WTC11 (cell line): ENCODE measurements at regions not wholly inside any gene's neighbourhood (a gene's known extent, or its start where the extent isn't known, plus 50 kb on each side); places are given as distances from the start of the nearest gene placed in this dataset.

ENCODE experiments used
- ATAC-seq: fragments of 200-7000 bp; cut with Tn5 transposase; 2 replicates; pipeline ENCODE4 v1.10.0; 2021; ENCODE audit warnings: mild to moderate bottlenecking, moderate library complexity
- CTCF ChIA-PET: fragments of 300-600 bp; sonication (Branson Sonifier 250); formaldehyde crosslinking; loops from one replicate; lab custom pipeline; 2021; ENCODE audit warnings: antibody characterized with exemption; lab: Charles Lee
- POLR2A ChIA-PET: fragments of 350-600 bp; sonication (Branson Sonifier 250); formaldehyde crosslinking; loops from one replicate; lab custom pipeline; 2021; ENCODE audit warnings: antibody characterized with exemption; lab: Charles Lee
- DNase-seq: peaks from one replicate; pipeline ENCODE4 v3.0.0; 2021; ENCODE audit warnings: low spot score
- H3K27ac Mint-ChIP-seq: 2 replicates; pipeline ENCODE4 v1.8.0; 2021; ENCODE audit warnings: mixed read lengths
- H3K27me3 Mint-ChIP-seq: 2 replicates; pipeline ENCODE4 v1.8.0; 2021; ENCODE audit warnings: low read depth, mild to moderate bottlenecking, moderate library complexity, mixed read lengths
- H3K36me3 Mint-ChIP-seq: 2 replicates; pipeline ENCODE4 v1.8.0; 2021; ENCODE audit warnings: mixed read lengths
- H3K4me1 Mint-ChIP-seq: 2 replicates; pipeline ENCODE4 v1.8.0; 2022; ENCODE audit warnings: mixed read lengths
- H3K4me3 Mint-ChIP-seq: 2 replicates; pipeline ENCODE4 v1.8.0; 2021; ENCODE audit warnings: mild to moderate bottlenecking, moderate library complexity, mixed read lengths
- H3K9me3 Mint-ChIP-seq: 2 replicates; pipeline ENCODE4 v1.8.0; 2021; ENCODE audit warnings: mixed read lengths
- ARID4B ChIP-seq: sonication (generic); formaldehyde crosslinking; IDR thresholded peaks from 2 replicates; pipeline ENCODE4 v1.8.0; 2023; ENCODE audit warnings: missing genetic modification reagents, mild to moderate bottlenecking, borderline replicate concordance
- ELF4 ChIP-seq: sonication (generic); formaldehyde crosslinking; IDR thresholded peaks from 2 replicates; pipeline ENCODE4 v1.8.1; 2022; ENCODE audit warnings: low read depth, mild to moderate bottlenecking, moderate library complexity, missing genetic modification reagents
- EMX1 ChIP-seq: fragments of 250-450 bp; sonication (Bioruptor Pico); IDR thresholded peaks from 2 replicates; pipeline ENCODE4 v1.8.0; 2021; ENCODE audit warnings: mild to moderate bottlenecking
- ERG ChIP-seq: fragments of 250-450 bp; sonication (Bioruptor Pico); IDR thresholded peaks from 2 replicates; pipeline ENCODE4 v1.8.0; 2021; ENCODE audit warnings: mild to moderate bottlenecking
- FOXJ3 ChIP-seq: sonication (generic); formaldehyde crosslinking; IDR thresholded peaks from 2 replicates; pipeline ENCODE4 v1.9.0; 2021; ENCODE audit warnings: missing genetic modification reagents, mild to moderate bottlenecking, borderline replicate concordance
- GTF2I ChIP-seq: fragments of 250-450 bp; sonication (Bioruptor Pico); conservative IDR thresholded peaks from 2 replicates; pipeline ENCODE4 v1.4.0; 2021; ENCODE audit warnings: mild to moderate bottlenecking
- HMGXB4 ChIP-seq: sonication (generic); formaldehyde crosslinking; IDR thresholded peaks from 2 replicates; pipeline ENCODE4 v1.8.1; 2023; ENCODE audit warnings: mild to moderate bottlenecking, moderate library complexity, missing genetic modification reagents
- NR2C2 ChIP-seq: sonication (generic); formaldehyde crosslinking; IDR thresholded peaks from 2 replicates; pipeline ENCODE4 v1.8.0; 2022; ENCODE audit warnings: mild to moderate bottlenecking, missing genetic modification reagents
- PREB ChIP-seq: sonication (generic); formaldehyde crosslinking; IDR thresholded peaks from 2 replicates; pipeline ENCODE4 v1.8.1; 2022; ENCODE audit warnings: mild to moderate bottlenecking, missing genetic modification reagents, moderate library complexity, borderline replicate concordance
- SOX15 ChIP-seq: fragments of 250-450 bp; sonication (Bioruptor Pico); IDR thresholded peaks from 2 replicates; pipeline ENCODE4 v1.9.0; 2021; ENCODE audit warnings: mild to moderate bottlenecking
- ZNF219 ChIP-seq: sonication (generic); formaldehyde crosslinking; IDR thresholded peaks from 2 replicates; pipeline ENCODE4 v1.8.0; 2023; ENCODE audit warnings: missing genetic modification reagents, mild to moderate bottlenecking, borderline replicate concordance
- ZNF281 ChIP-seq: sonication (generic); formaldehyde crosslinking; IDR thresholded peaks from 2 replicates; pipeline ENCODE4 v1.8.0; 2023; ENCODE audit warnings: mild to moderate bottlenecking, missing genetic modification reagents
- ZNF317 ChIP-seq: sonication (generic); formaldehyde crosslinking; IDR thresholded peaks from 2 replicates; pipeline ENCODE4 v1.8.1; 2023; ENCODE audit warnings: low read depth, mild to moderate bottlenecking, moderate library complexity, missing genetic modification reagents, borderline replicate concordance
- TF ChIP-seq, protein P1 (sequence below): fragments of 250-450 bp; sonication (Bioruptor Pico); IDR thresholded peaks from 2 replicates; pipeline ENCODE4 v1.9.0; 2021; ENCODE audit warnings: mild to moderate bottlenecking
- TF ChIP-seq, protein P2 (sequence below): fragments of 250-450 bp; sonication (Bioruptor Pico); IDR thresholded peaks from 2 replicates; pipeline ENCODE4 v2.1.2; 2022; ENCODE audit warnings: mild to moderate bottlenecking, moderate library complexity

DNA sequence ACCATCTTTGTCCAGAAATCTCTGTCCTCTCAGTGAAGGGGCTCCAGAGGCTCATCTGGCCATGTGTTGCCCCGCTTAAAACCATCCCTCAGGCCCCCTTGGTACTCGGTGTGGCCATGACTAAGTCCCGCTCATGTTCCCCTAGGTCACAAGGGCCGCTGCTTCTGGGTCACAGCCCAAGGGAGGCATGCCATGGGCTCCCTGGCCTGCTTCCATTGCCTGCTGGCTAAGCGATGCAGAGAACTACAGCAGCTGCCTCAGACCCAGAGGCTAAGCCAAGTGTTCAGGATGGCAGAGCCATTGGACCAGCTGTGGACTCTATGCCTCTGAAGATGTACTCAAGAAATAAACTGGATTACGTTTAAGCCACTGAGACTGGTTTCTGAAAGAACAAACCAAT lies 95.5 kb downstream of the ZFP64 start:
- H3K4me1 Mint-ChIP-seq, result peaks cover 13% of the 10 kb centered on the region
- no peak overlapping the region for H3K27ac Mint-ChIP-seq
- peaks cover 53% of the 10 kb centered on the region for H3K27me3 Mint-ChIP-seq
- H3K36me3 Mint-ChIP-seq, result peaks cover 35% of the 10 kb centered on the region
- CTCF ChIA-PET, result interaction anchor here (2.3 kb wide), 1 partner anchor 9 kb away, joined by 8 read pairs; no protein-coding TSS in a partner anchor
- H3K9me3 Mint-ChIP-seq, result peaks cover 7% of the 10 kb centered on the region
- TF ChIP-seq ZNF317, result no peak
- TF ChIP-seq ELF4 (CRISPR knock-in tag), result no peak
- TF ChIP-seq ARID4B (CRISPR knock-in tag), result no peak
- no peak for TF ChIP-seq ERG (CRISPR knock-in tag)
- TF ChIP-seq, protein P1, sequence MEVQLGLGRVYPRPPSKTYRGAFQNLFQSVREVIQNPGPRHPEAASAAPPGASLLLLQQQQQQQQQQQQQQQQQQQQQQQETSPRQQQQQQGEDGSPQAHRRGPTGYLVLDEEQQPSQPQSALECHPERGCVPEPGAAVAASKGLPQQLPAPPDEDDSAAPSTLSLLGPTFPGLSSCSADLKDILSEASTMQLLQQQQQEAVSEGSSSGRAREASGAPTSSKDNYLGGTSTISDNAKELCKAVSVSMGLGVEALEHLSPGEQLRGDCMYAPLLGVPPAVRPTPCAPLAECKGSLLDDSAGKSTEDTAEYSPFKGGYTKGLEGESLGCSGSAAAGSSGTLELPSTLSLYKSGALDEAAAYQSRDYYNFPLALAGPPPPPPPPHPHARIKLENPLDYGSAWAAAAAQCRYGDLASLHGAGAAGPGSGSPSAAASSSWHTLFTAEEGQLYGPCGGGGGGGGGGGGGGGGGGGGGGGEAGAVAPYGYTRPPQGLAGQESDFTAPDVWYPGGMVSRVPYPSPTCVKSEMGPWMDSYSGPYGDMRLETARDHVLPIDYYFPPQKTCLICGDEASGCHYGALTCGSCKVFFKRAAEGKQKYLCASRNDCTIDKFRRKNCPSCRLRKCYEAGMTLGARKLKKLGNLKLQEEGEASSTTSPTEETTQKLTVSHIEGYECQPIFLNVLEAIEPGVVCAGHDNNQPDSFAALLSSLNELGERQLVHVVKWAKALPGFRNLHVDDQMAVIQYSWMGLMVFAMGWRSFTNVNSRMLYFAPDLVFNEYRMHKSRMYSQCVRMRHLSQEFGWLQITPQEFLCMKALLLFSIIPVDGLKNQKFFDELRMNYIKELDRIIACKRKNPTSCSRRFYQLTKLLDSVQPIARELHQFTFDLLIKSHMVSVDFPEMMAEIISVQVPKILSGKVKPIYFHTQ (CRISPR knock-in tag), result no peak
- no peak for TF ChIP-seq SOX15 (CRISPR knock-in tag)
- no peak for TF ChIP-seq ZNF281
- POLR2A ChIA-PET, result no interaction called here
- H3K4me3 Mint-ChIP-seq, result no peak overlapping the region
- DNase-seq (no peak), ATAC-seq (no peak)

DNA sequence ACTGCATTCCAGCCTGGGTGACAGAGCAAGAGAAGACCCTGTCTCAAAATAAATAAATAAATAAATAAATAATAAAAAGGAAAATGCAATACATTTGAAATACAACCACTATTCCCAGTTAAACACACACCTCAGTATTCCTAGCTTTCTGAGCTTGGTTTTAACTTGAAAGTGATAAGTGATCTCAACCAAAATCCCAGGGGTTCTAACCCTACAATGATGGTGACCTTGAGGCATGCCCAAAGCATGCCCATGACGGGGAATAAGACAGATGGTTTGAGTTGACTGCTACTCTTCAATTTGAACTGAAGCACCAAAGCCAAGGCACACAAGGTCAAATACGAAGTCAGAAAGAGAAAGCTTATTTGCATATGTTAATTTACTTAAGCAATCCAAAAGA lies 96.9 kb downstream of the ZFP64 start:
- ChIA-PET POLR2A (interaction anchor here (0.6 kb wide), 1 partner anchor 680 kb away, joined by 7 read pairs; no protein-coding TSS in a partner anchor), CTCF (interaction anchor here (1.0 to 2.3 kb wide), 3 partner anchors 10 to 455 kb away, joined by 3 to 8 read pairs (median 4); no protein-coding TSS in a partner anchor)
- Mint-ChIP-seq H3K4me1 (peaks cover 13% of the 10 kb centered on the region), H3K36me3 (peaks cover 42% of the 10 kb centered on the region), H3K27ac (no peak overlapping the region), H3K27me3 (peaks cover 39% of the 10 kb centered on the region), H3K9me3 (peaks cover 7% of the 10 kb centered on the region), H3K4me3 (no peak overlapping the region)
- ATAC-seq (no peak), DNase-seq (no peak)
- no peak for TF ChIP-seq NR2C2 (CRISPR knock-in tag)
- no peak for TF ChIP-seq ZNF219 (CRISPR knock-in tag)
- TF ChIP-seq EMX1 (CRISPR knock-in tag), result no peak
- TF ChIP-seq PREB (CRISPR knock-in tag), result no peak
- TF ChIP-seq GTF2I (CRISPR knock-in tag), result no peak
- no peak for TF ChIP-seq ELF4 (CRISPR knock-in tag)
- TF ChIP-seq FOXJ3 (CRISPR knock-in tag), result no peak
- TF ChIP-seq, protein P2, sequence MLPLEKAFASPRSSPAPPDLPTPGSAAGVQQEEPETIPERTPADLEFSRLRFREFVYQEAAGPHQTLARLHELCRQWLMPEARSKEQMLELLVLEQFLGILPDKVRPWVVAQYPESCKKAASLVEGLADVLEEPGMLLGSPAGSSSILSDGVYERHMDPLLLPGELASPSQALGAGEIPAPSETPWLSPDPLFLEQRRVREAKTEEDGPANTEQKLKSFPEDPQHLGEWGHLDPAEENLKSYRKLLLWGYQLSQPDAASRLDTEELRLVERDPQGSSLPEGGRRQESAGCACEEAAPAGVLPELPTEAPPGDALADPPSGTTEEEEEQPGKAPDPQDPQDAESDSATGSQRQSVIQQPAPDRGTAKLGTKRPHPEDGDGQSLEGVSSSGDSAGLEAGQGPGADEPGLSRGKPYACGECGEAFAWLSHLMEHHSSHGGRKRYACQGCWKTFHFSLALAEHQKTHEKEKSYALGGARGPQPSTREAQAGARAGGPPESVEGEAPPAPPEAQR (CRISPR knock-in tag), result no peak
- TF ChIP-seq HMGXB4, result no peak
